Skeletal muscle satellite cell (primary cell): ENCODE measurements at regions not wholly inside any gene's neighbourhood (a gene's known extent, or its start where the extent isn't known, plus 50 kb on each side); places are given as distances from the start of the nearest gene placed in this dataset.

Experiments used
- H3K27me3 ChIP-seq: 2 replicates; pipeline ENCODE4 v1.7.0; 2013; ENCODE audit warnings: low read length; ENCODE audit not compliant: control insufficient read depth, insufficient read depth
- H3K36me3 ChIP-seq: 2 replicates; pipeline ENCODE4 v1.7.0; 2013; ENCODE audit warnings: mild to moderate bottlenecking, control low read depth, low read length; ENCODE audit not compliant: insufficient read depth
- H3K4me1 ChIP-seq: 2 replicates; pipeline ENCODE4 v1.7.0; 2013; ENCODE audit warnings: low read length; ENCODE audit not compliant: control insufficient read depth, insufficient read depth
- H3K4me2 ChIP-seq: 2 replicates; pipeline ENCODE4 v1.7.0; 2013; ENCODE audit warnings: mild to moderate bottlenecking, low read length
- H3K4me3 ChIP-seq: 2 replicates; pipeline ENCODE4 v1.7.0; 2013; ENCODE audit warnings: low read length
- H3K9ac ChIP-seq: 2 replicates; pipeline ENCODE4 v1.7.0; 2013; ENCODE audit warnings: mild to moderate bottlenecking, low read depth, low read length, moderate library complexity
- H3K9me3 ChIP-seq: replicated peaks from 2 replicates; pipeline ENCODE4 v1.7.0; 2013; ENCODE audit warnings: mild to moderate bottlenecking, control low read depth, low read length

GRCh38 chr14:48973151-48973550 lies 613.0 kb downstream of the RPS29 start:
- Histone ChIP-seq H3K9ac (no peak overlapping the region), H3K9me3 (no peaks in the 10 kb centered on the region), H3K4me3 (no peak overlapping the region), H3K4me1 (no peaks in the 10 kb centered on the region), H3K27me3 (no peaks in the 10 kb centered on the region), H3K4me2 (no peak overlapping the region), H3K36me3 (no peaks in the 10 kb centered on the region)

DNA sequence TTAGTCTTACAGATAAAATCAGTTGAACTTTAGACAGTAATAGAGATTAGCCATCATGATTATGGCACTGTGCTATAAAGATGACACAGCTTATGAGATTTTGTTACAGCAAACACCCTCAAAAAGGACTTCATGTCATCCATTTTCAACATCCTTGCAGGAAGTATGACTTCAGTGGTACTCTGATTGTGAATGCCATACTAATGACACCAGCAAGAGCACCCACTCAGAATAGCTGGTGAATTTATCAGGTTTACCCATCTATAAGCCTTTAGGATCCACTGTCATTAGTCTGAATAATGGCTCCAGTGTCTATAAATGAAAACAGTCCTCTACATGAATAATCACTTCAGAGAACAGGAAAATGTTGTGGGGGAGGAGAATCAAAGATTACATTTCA lies 615.2 kb downstream of the RPS29 start:
- no peak overlapping the region for H3K4me3 ChIP-seq
- no peak overlapping the region for H3K9ac ChIP-seq
- H3K4me2 ChIP-seq, result no peak overlapping the region
- no peaks in the 10 kb centered on the region for H3K4me1 ChIP-seq
- H3K27me3 ChIP-seq, result no peaks in the 10 kb centered on the region
- no peaks in the 10 kb centered on the region for H3K9me3 ChIP-seq
- H3K36me3 ChIP-seq, result no peaks in the 10 kb centered on the region

- H3K27me3 ChIP-seq, result no peaks in the 10 kb centered on the region
- H3K36me3 ChIP-seq, result no peaks in the 10 kb centered on the region
- H3K4me1 ChIP-seq, result no peaks in the 10 kb centered on the region
- H3K4me2 ChIP-seq, result no peak overlapping the region
- no peak overlapping the region for H3K4me3 ChIP-seq
- no peak overlapping the region for H3K9ac ChIP-seq
- peaks cover 3% of the 10 kb centered on the region for H3K9me3 ChIP-seq
These were observed 618.8 kb downstream of the RPS29 start for GRCh38 chr14:48967419-48967818.

DNA sequence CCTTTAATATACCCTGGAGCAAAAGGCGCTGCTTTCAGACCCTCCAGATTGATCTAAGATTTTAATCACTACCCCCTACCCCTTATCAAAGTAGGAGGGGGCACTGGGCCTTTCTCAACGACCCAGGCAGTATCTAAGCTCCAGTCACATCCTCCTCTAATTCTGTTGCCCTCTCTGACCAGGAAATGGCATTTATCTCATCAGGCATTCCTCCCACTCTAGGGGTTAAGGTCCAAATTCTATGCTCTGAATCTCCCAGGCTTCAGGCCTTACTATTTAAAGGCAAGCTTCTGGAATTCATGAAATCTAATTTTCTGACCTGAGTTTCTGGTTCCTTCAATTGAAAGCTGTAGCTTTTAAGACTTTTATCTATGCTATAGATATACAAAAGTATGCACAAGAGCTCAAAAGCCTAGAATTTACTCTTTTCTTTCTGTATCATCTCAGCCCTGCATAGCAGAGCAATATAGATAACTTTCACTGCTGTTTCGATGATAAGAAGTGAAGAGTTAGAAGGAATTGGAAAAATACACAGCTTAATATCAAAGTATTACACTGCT lies 622.9 kb downstream of the RPS29 start:
- Histone ChIP-seq H3K4me2 (no peak overlapping the region), H3K4me1 (no peaks in the 10 kb centered on the region), H3K9me3 (peaks cover 3% of the 10 kb centered on the region), H3K27me3 (no peaks in the 10 kb centered on the region), H3K9ac (no peak overlapping the region), H3K36me3 (no peaks in the 10 kb centered on the region), H3K4me3 (no peak overlapping the region)

GRCh38 chr14:48957486-48957885 lies 628.7 kb downstream of the RPS29 start:
- Histone ChIP-seq H3K36me3 (no peaks in the 10 kb centered on the region), H3K4me2 (no peak overlapping the region), H3K9me3 (peaks cover 7% of the 10 kb centered on the region), H3K9ac (no peak overlapping the region), H3K4me1 (no peaks in the 10 kb centered on the region), H3K27me3 (no peaks in the 10 kb centered on the region), H3K4me3 (no peak overlapping the region)

DNA sequence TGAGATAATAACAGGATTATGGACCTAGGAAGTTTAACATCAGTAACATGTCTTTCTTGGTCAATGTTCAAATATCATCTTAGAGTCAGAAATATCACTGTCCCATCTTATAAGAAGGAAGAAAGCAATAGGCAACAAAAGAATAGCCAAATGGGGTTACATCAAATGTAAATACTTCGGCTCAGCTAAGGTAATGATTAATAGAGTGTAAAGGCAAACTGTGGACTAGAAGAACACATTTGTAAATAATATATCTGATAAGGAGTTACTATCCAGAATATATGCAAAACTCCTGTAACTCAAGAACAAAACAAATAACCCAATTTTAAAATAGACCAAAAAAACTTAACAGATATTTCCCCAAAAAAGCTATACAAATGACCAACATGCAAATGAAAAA lies 630.3 kb downstream of the RPS29 start:
- Histone ChIP-seq H3K4me2 (no peak overlapping the region), H3K9ac (no peak overlapping the region), H3K36me3 (no peaks in the 10 kb centered on the region), H3K4me3 (no peak overlapping the region), H3K27me3 (no peaks in the 10 kb centered on the region), H3K4me1 (no peaks in the 10 kb centered on the region), H3K9me3 (peaks cover 7% of the 10 kb centered on the region)

DNA sequence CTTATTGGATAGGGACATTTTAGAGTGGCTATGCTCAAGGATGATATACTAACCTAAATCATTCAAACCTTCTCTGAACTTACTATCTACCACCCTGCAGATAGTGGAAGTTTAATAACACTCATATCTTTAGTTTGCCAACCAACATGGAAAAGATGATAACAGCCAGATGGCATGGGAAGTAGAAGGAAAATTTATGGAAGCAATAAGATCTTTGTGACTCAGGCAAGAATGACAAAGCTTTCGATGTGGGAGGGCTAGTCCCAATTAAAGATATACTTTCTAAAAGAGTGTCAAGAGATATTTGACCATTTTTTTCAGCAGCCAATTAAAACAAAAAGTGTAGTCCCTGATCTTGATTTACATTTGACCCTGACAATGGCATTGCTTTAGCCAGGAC lies 631.7 kb downstream of the RPS29 start:
- no peaks in the 10 kb centered on the region for H3K36me3 ChIP-seq
- no peak overlapping the region for H3K9ac ChIP-seq
- peaks cover 7% of the 10 kb centered on the region for H3K9me3 ChIP-seq
- H3K4me3 ChIP-seq, result no peak overlapping the region
- no peaks in the 10 kb centered on the region for H3K27me3 ChIP-seq
- no peak overlapping the region for H3K4me2 ChIP-seq
- no peaks in the 10 kb centered on the region for H3K4me1 ChIP-seq

- no peak overlapping the region for H3K9ac ChIP-seq
- H3K4me3 ChIP-seq, result no peak overlapping the region
- H3K9me3 ChIP-seq, result peaks cover 2% of the 10 kb centered on the region
- H3K4me1 ChIP-seq, result no peaks in the 10 kb centered on the region
- no peaks in the 10 kb centered on the region for H3K27me3 ChIP-seq
- no peak overlapping the region for H3K4me2 ChIP-seq
- no peaks in the 10 kb centered on the region for H3K36me3 ChIP-seq
These were observed 641.4 kb downstream of the RPS29 start for GRCh38 chr14:48944809-48945208.

DNA sequence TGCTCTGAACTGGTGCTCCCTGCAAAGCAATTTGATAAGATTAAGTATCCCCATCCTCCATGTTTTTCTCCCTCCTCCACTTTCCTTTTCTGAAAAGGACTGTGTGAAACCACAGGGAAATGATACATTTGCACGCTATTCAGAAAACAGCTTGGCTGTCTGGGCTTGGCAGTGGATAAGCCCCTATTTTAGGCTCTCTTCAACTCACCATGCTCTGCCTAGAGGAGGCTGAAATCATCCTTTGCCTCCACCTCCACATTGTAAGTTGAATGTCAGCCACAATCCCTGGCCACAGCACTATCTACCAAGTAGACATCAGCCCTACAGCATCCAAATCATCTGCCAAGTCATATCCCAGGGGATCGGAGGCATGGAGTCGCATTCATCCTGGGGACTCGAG lies 642.3 kb downstream of the RPS29 start:
- H3K9me3 ChIP-seq, result peaks cover 2% of the 10 kb centered on the region
- H3K4me2 ChIP-seq, result no peak overlapping the region
- no peak overlapping the region for H3K9ac ChIP-seq
- H3K4me1 ChIP-seq, result no peaks in the 10 kb centered on the region
- H3K27me3 ChIP-seq, result no peaks in the 10 kb centered on the region
- H3K4me3 ChIP-seq, result no peak overlapping the region
- no peaks in the 10 kb centered on the region for H3K36me3 ChIP-seq

- H3K36me3 ChIP-seq, result no peaks in the 10 kb centered on the region
- H3K4me3 ChIP-seq, result no peak overlapping the region
- no peaks in the 10 kb centered on the region for H3K9me3 ChIP-seq
- H3K27me3 ChIP-seq, result no peaks in the 10 kb centered on the region
- no peak overlapping the region for H3K9ac ChIP-seq
- H3K4me1 ChIP-seq, result no peaks in the 10 kb centered on the region
- H3K4me2 ChIP-seq, result no peak overlapping the region
These were observed 648.5 kb downstream of the RPS29 start for GRCh38 chr14:48937541-48938195.

GRCh38 chr14:48936849-48937248 lies 649.3 kb downstream of the RPS29 start:
- Histone ChIP-seq H3K9me3 (no peaks in the 10 kb centered on the region), H3K36me3 (no peaks in the 10 kb centered on the region), H3K27me3 (no peaks in the 10 kb centered on the region), H3K4me1 (no peaks in the 10 kb centered on the region), H3K9ac (no peak overlapping the region), H3K4me2 (no peak overlapping the region), H3K4me3 (no peak overlapping the region)

- no peak overlapping the region for H3K9ac ChIP-seq
- H3K4me3 ChIP-seq, result no peak overlapping the region
- no peak overlapping the region for H3K4me2 ChIP-seq
- no peaks in the 10 kb centered on the region for H3K4me1 ChIP-seq
- H3K36me3 ChIP-seq, result no peaks in the 10 kb centered on the region
- H3K9me3 ChIP-seq, result no peaks in the 10 kb centered on the region
- no peaks in the 10 kb centered on the region for H3K27me3 ChIP-seq
These were observed 649.8 kb downstream of the RPS29 start for GRCh38 chr14:48936362-48936761.
